OCI-LY3 (cell line): ENCODE measurements at regions not wholly inside any gene's neighbourhood (a gene's known extent, or its start where the extent isn't known, plus 50 kb on each side); places are given as distances from the start of the nearest gene placed in this dataset.

Source experiments
- CTCF ChIP-seq: fragments of 200-600, 300-600 bp; sonication (generic); IDR thresholded peaks from 2 replicates; pipeline ENCODE4 v1.5.1; 2014; ENCODE audit warnings: antibody characterized with exemption, low read length, low read depth
- EZH2phosphoT487 ChIP-seq: fragments of 200-600 bp; shearing (Covaris generic); IDR thresholded peaks from 2 replicates; pipeline ENCODE4 v1.6.1; 2018; ENCODE audit warnings: antibody characterized with exemption, mixed run types, low read depth

DNA sequence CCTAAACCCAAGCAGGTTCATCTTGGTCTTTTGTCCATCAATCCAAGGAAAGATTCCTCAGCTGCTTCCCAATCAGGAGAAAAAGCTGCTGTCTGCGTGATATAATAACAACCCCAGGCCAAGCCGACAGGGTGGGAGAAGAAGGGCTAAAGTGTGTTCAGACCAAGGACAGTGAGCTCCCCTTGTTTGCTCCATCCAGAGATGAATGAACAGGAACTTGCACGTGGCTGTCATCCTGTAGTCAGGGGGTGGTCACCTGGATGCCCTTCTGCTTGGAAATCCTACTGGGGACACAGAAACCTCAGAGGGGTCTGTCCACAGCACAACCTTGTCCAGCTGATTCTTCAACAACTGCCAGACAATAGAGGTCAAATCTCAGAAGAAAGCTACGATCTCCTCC is 414.5 kb downstream of the SOX9 start:
- TF ChIP-seq CTCF (no peak), EZH2phosphoT487 (no peak)
